Fibroblast of lung (primary cell): ENCODE measurements at regions not wholly inside any gene's neighbourhood (a gene's known extent, or its start where the extent isn't known, plus 50 kb on each side); places are given as distances from the start of the nearest gene placed in this dataset.

Source experiments
- DNase-seq, 2 donors: peaks; one replicate each; pipeline versions ENCODE4 v3.0.0 to v3.0.0-alpha.2; 2010; ENCODE audit warnings: low read depth in 2 of 2
- H2AFZ ChIP-seq: 2 replicates; pipeline ENCODE4 v1.5.1; 2012; ENCODE audit warnings: low read length, control low read depth, inconsistent platforms
- H3K27ac ChIP-seq: 2 replicates; pipeline ENCODE4 v1.5.1; 2011; ENCODE audit warnings: low read length, control low read depth; ENCODE audit not compliant: insufficient read depth
- H3K27me3 ChIP-seq: 2 replicates; pipeline ENCODE4 v1.5.1; 2011; ENCODE audit warnings: mild to moderate bottlenecking, low read length; ENCODE audit not compliant: control insufficient read depth, insufficient read depth
- H3K36me3 ChIP-seq: 2 replicates; pipeline ENCODE4 v1.5.1; 2011; ENCODE audit warnings: low read length; ENCODE audit not compliant: control insufficient read depth, insufficient read depth
- H3K4me1 ChIP-seq: 2 replicates; pipeline ENCODE4 v1.5.1; 2011; ENCODE audit warnings: low read length; ENCODE audit not compliant: control insufficient read depth, insufficient read depth; ENCODE audit errors: extremely low read depth
- H3K4me2 ChIP-seq: 2 replicates; pipeline ENCODE4 v1.5.1; 2011; ENCODE audit warnings: low read length, control low read depth; ENCODE audit not compliant: insufficient read depth; ENCODE audit errors: extremely low read depth
- H3K4me3 ChIP-seq, 4 experiments: fragments of 200-600 bp in 1 of 4; sonication (generic) in 1 of 4; replicated peaks in 1 of 4; 2 replicates each; pipeline ENCODE4 v1.5.1; 2011 to 2016; ENCODE audit warnings: low read length in 4 of 4, low read depth in 3 of 4, mild to moderate bottlenecking in 3 of 4, control low read depth in 2 of 4, inconsistent platforms in 1 of 4, mixed read lengths in 1 of 4; ENCODE audit not compliant: insufficient read depth in 1 of 4; ENCODE audit errors: control extremely low read depth in 1 of 4
- H3K79me2 ChIP-seq: 2 replicates; pipeline ENCODE4 v1.5.1; 2012; ENCODE audit warnings: mild to moderate bottlenecking, low read length, inconsistent platforms; ENCODE audit not compliant: control insufficient read depth, insufficient read depth
- H3K9ac ChIP-seq: 2 replicates; pipeline ENCODE4 v1.5.1; 2011; ENCODE audit warnings: mild to moderate bottlenecking, low read length, control low read depth; ENCODE audit not compliant: insufficient read depth
- H3K9me3 ChIP-seq: 2 replicates; pipeline ENCODE4 v1.5.1; 2012; ENCODE audit warnings: low read depth, low read length; ENCODE audit not compliant: control insufficient read depth, insufficient read depth
- H4K20me1 ChIP-seq: 2 replicates; pipeline ENCODE4 v1.5.1; 2011; ENCODE audit warnings: low read length; ENCODE audit not compliant: control insufficient read depth, insufficient read depth; ENCODE audit errors: extremely low read depth
- EZH2 ChIP-seq: IDR thresholded peaks from 2 replicates; pipeline ENCODE4 v1.5.1; 2012; ENCODE audit warnings: low read length, control low read depth, mild to moderate bottlenecking; ENCODE audit errors: missing control alignments
- TF ChIP-seq, protein P1 (sequence below), 2 donors: IDR thresholded peaks in 1 of 2; conservative IDR thresholded peaks in 1 of 2; 1 replicate in 1 of 2; 2 replicates in 1 of 2; pipeline ENCODE4 v1.5.1; 2011 to 2012; ENCODE audit warnings: low read length in 2 of 2, control low read depth in 1 of 2, inconsistent platforms in 1 of 2, low read depth in 1 of 2, mild to moderate bottlenecking in 1 of 2

- Histone ChIP-seq H3K36me3 (no peaks in the 10 kb centered on the region), H3K4me2 (no peak overlapping the region), H4K20me1 (no peaks in the 10 kb centered on the region), H3K27me3 (no peaks in the 10 kb centered on the region), H3K27ac (no peak overlapping the region), H3K4me1 (no peaks in the 10 kb centered on the region), H3K9ac (no peak overlapping the region), H2AFZ (no peak overlapping the region), H3K79me2 (no peaks in the 10 kb centered on the region), H3K9me3 (no peaks in the 10 kb centered on the region), H3K4me3 (no peak overlapping the region)
- TF ChIP-seq EZH2, result no peak
- TF ChIP-seq, protein P1, sequence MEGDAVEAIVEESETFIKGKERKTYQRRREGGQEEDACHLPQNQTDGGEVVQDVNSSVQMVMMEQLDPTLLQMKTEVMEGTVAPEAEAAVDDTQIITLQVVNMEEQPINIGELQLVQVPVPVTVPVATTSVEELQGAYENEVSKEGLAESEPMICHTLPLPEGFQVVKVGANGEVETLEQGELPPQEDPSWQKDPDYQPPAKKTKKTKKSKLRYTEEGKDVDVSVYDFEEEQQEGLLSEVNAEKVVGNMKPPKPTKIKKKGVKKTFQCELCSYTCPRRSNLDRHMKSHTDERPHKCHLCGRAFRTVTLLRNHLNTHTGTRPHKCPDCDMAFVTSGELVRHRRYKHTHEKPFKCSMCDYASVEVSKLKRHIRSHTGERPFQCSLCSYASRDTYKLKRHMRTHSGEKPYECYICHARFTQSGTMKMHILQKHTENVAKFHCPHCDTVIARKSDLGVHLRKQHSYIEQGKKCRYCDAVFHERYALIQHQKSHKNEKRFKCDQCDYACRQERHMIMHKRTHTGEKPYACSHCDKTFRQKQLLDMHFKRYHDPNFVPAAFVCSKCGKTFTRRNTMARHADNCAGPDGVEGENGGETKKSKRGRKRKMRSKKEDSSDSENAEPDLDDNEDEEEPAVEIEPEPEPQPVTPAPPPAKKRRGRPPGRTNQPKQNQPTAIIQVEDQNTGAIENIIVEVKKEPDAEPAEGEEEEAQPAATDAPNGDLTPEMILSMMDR (conservative IDR thresholded peaks at IDR 0.05 in 1 of 2, IDR thresholded peaks at IDR 0.05 in 1 of 2; ENCODE audit: low read depth in 1 of 2, low read length in 2 of 2), result no peak
- peak in 1 of 2 donors; percentile 65 for DNase-seq
These were observed 226.7 kb upstream of the RUNX1 start for GRCh38 chr21:35275776-35276175.

DNA sequence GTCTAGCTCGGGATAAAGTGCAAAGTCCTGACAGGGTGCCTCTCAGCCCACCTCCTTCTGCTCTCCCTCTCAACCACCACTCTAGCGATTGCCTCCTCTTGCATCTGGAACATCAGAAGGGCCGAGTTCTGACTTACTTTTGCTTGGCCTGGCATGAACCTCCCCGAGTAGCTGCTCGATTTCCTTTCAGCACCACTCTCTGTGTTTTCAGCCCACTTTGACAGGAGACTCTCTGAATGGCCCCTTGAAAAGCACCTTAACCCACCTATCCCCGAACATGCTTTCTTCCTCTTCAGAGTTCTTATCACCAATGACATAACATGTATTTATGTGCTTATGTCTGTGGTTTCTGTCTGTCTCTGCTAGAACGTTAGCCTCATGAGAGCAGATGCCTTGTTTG is 225.8 kb upstream of the RUNX1 start:
- H3K36me3 ChIP-seq, result no peaks in the 10 kb centered on the region
- H2AFZ ChIP-seq, result no peak overlapping the region
- no peaks in the 10 kb centered on the region for H3K4me1 ChIP-seq
- no peaks in the 10 kb centered on the region for H3K79me2 ChIP-seq
- H4K20me1 ChIP-seq, result no peaks in the 10 kb centered on the region
- no peak overlapping the region for H3K4me2 ChIP-seq
- no peaks in the 10 kb centered on the region for H3K27me3 ChIP-seq
- TF ChIP-seq, protein P1 (conservative IDR thresholded peaks at IDR 0.05 in 1 of 2, IDR thresholded peaks at IDR 0.05 in 1 of 2; ENCODE audit: low read depth in 1 of 2, low read length in 2 of 2), result no peak
- no peak overlapping the region for H3K27ac ChIP-seq
- DNase-seq, result no peak
- H3K9me3 ChIP-seq, result no peaks in the 10 kb centered on the region
- no peak overlapping the region for H3K4me3 ChIP-seq
- no peak overlapping the region for H3K9ac ChIP-seq

DNA sequence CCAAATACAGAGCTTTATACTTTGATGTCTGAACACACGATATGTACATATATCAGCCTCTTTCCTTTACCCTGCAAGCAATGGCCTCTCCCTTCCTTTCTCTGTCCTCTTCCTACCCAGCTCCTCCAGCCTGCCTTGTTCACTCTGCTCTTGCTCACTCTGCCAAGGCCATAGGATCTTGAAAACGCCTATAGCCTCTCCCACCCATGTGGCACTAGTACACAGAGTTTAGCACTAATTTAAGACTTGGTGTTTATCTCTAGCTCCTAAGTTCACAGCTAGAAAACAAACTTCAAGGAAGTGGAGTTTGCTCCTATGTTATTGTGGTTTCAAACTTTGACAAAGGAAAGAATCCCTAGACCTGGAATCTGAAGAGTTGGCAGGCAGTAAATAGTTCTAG is 225.0 kb upstream of the RUNX1 start:
- H3K27ac ChIP-seq, result no peak overlapping the region
- H3K9me3 ChIP-seq, result no peaks in the 10 kb centered on the region
- no peaks in the 10 kb centered on the region for H3K79me2 ChIP-seq
- no peak for DNase-seq
- no peaks in the 10 kb centered on the region for H3K27me3 ChIP-seq
- no peaks in the 10 kb centered on the region for H3K4me1 ChIP-seq
- H3K4me3 ChIP-seq, result no peak overlapping the region
- TF ChIP-seq, protein P1 (conservative IDR thresholded peaks at IDR 0.05 in 1 of 2, IDR thresholded peaks at IDR 0.05 in 1 of 2; ENCODE audit: low read depth in 1 of 2, low read length in 2 of 2), result no peak
- no peak for TF ChIP-seq EZH2
- H3K4me2 ChIP-seq, result no peak overlapping the region
- no peak overlapping the region for H3K9ac ChIP-seq
- no peaks in the 10 kb centered on the region for H3K36me3 ChIP-seq
- no peaks in the 10 kb centered on the region for H4K20me1 ChIP-seq
- no peak overlapping the region for H2AFZ ChIP-seq
